NCI-H146 treated with DMSO at 0.1 percent for 48 hours (cell line): ENCODE measurements at regions not wholly inside any gene's neighbourhood (a gene's known extent, or its start where the extent isn't known, plus 50 kb on each side); places are given as distances from the start of the nearest gene placed in this dataset.
"Not testable (repeated sequence)": the region's sequence is repeated elsewhere in the genome, so short reads cannot be mapped to it uniquely, and the experiment has no call there.

Experiments
- DNase-seq: peaks from one replicate; lab custom pipeline; 2025; ENCODE audit not compliant: unreplicated experiment; lab: John Stamatoyannopoulos, UW

GRCh38 chr12:116327992-116328391 is 50.5 kb upstream of the MED13L start:
- DNase-seq, result not testable (repeated sequence)

DNA sequence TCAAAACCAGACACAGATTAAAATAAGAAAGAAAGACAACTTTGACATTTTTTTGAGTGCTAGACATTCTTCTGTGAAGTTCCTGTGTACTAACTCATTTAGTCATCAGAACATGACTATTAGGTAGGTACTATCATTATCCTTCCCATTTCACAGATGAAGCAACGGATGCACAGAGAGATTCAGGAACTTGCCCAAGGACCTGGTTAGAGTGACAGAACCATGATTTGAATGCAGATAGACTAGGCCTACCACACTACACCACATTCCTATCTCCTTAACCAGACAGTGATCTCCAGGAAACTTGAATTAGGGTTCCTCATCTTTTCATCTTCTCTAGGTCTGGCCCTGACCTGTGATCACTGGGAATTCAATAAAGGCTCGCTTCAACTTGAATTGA is 54.4 kb upstream of the MED13L start:
- DNase-seq, result no peak

- DNase-seq, result no peak
Observed at GRCh38 chr12:116332705-116333380, 55.4 kb upstream of the MED13L start.

DNA sequence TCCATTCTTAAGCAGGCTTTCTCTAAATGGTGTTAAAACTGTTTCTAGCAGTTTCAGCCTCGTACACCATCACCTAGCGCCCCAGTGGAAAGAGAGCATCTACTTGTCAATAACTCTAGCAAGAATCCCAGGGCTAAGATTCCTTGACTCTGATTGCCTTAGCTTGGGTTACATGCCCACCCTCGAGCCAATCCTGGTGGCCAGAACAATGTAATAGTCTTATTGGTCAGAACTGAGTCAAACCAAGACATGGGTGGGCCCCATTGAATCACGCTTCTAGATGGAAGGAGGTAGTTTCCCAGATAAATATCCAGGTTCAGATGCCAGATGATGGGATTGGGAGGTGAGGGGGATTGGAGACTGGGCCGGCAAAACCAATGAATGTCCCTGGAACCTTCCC is 55.9 kb upstream of the MED13L start:
- no peak for DNase-seq

DNA sequence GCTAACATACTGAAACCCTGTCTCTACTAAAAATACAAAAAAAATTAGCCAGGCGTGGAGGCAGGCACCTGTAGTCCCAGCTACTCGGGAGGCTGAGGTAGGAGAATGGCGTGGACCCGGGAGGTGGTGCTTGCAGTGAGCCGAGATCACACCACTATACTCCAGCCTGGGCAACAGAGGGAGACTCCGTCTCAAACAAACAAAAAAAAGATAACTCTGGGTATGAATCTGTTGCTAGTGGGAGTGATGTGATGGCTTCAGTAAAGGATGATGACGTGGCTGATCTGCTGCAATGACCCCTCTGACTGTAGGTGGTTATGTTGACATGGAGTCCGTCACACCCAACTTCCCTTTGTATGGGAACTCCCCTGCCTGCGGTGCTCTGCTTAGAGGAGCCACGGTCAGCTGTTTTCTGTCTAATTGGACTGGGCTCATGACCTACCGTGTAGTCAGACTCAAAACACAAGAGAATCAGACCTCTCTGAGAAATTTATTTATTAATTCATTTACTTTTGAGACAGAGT is 59.1 kb upstream of the MED13L start:
- no peak for DNase-seq

- DNase-seq, result no peak
Observed at GRCh38 chr12:116337312-116337711, 59.8 kb upstream of the MED13L start.

GRCh38 chr12:116338064-116338846 is 60.8 kb upstream of the MED13L start:
- no peak for DNase-seq

- DNase-seq, result no peak
Observed at GRCh38 chr12:116339062-116339461, 61.6 kb upstream of the MED13L start.

GRCh38 chr12:116339800-116340371 is 62.4 kb upstream of the MED13L start:
- DNase-seq, result no peak

DNA sequence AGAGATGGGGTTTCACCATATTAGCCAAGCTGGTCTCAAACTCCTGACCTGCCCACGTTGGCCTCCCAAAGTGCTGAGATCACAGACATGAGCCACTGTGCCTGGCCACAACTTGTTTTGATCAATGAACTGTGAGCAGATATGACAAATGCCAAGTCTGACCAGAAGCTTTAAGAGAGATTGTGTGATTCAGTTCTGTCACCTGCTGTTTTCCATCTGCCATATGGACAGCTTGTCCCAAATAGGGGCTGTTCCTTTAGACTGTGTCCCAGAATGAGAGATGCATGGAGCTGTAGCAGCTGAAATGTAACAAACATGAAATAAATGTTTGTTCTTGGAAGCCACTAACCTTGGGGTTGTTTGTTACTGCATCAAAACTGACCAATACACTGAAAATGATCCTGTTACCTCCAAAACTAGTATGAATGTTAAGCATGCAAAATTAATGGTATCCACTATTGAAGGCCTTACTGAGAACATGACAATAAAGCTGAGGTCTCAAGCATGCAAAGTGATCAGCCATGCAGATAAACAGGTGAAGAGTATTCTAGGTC is 65.9 kb upstream of the MED13L start:
- DNase-seq, result no peak

- DNase-seq, result no peak
Observed at GRCh38 chr12:116346222-116346621, 68.7 kb upstream of the MED13L start.

DNA sequence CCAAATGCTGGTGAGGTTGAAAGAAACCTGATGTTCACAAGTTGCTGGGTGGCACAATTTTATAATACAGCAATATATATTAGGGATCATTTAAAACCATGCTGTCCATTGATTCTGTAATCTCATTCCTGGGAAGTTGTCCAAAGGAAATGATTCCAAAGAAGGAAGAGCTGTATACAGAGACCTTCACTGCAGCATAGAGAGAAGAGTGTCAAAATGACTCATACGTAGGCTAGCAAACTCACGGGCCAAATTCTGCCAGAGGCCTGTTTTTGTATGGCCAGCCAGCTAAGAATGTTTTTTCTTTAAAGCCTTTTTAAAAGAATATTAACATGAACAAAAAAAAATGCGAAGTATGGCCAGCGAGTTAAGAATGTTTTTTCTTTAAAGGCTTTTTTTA is 69.2 kb upstream of the MED13L start:
- DNase-seq, result no peak

- DNase-seq, result no peak
Observed at GRCh38 chr12:116347265-116347664, 69.8 kb upstream of the MED13L start.

DNA sequence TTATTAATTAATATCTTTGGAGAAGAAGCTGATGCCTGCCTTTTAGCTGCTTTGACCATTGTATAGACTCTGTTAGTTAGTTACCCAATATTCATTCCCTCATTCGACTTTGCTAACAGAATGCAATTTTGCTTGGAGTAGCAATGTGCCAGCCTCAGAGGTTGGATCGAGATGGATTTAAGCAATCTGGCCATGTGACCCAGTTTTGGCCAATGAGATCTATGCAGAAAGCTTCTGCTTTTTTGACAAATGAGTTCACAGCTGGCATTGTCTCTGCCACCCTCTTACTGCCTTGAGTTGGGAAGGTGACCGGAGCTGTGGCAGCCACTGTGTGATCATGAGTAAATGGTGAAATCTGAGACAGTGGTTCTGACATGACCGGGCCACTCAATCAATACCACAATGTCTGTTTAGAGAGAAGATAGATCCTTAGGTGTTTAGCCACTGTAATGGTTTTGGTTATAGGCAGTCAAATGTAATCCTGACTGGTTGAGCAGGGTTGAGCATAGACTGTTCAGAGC is 74.9 kb upstream of the MED13L start:
- DNase-seq, result no peak

DNA sequence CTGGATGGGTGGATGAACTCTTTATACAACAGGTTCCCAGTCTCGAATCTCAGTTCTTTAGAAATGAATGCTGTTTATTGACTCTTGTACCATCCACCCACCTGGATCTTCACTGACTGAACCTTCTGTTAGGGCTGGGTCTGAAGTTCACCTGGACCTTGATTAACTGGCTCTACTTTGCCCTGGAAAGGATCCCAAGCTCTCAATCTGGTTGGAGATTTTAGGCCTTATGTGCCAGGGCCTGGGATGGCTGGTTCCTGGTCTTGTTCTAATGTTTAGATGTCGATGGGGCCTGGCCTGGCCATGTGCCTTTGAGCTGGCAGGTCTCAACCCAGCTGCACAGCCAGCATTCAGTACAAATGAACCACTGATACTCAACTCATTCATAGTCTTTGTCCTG is 76.5 kb upstream of the MED13L start:
- no peak for DNase-seq

- DNase-seq, result no peak
Observed at GRCh38 chr12:116354534-116354933, 77.0 kb upstream of the MED13L start.

GRCh38 chr12:116354950-116355783 is 77.7 kb upstream of the MED13L start:
- DNase-seq, result no peak

DNA sequence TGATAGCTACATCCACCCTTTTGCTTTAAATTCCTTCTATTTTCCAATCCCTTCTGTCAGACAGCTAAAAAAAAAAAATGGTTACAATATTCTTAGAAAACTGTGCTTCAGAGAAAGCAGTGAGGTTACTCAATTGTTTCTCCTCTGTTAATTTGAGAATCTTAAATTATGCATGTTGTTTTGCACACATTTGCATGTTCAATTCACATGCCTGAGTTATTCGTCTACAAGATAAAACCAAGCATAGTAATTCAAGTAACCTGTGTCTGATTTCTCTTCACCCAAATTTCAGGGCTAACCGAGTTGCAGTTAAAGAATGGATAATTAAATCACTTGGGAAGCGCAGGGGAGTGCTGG is 81.0 kb upstream of the MED13L start:
- no peak for DNase-seq

- DNase-seq, result no peak
Observed at GRCh38 chr12:116358893-116359761, 81.6 kb upstream of the MED13L start.
